ENCODE measurements at regions not wholly inside any gene's neighbourhood (a gene's known extent, or its start where the extent isn't known, plus 50 kb on each side); places are given as distances from the start of the nearest gene placed in this dataset.

DNA sequence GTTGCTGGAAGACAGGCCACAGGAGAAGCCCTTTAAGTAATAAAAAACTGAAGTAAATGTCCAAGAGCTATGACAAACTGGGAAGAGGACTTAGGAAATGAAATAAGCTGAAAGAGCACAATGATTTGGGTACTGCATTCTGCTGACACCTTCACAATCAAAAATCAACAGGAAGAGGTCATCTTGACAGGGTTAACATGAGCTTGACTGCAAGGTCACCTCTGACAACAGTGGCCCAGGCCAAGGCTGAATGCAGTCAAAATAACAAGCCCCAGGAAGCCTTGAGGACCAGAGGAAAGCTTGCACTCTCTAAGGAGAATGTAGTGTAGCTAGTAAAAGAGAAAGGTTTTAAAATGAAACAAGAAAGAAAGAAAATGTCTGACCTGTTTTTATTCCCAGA is 179.3 kb downstream of the SEC16B start:
- DNase-seq: no peak

DNA sequence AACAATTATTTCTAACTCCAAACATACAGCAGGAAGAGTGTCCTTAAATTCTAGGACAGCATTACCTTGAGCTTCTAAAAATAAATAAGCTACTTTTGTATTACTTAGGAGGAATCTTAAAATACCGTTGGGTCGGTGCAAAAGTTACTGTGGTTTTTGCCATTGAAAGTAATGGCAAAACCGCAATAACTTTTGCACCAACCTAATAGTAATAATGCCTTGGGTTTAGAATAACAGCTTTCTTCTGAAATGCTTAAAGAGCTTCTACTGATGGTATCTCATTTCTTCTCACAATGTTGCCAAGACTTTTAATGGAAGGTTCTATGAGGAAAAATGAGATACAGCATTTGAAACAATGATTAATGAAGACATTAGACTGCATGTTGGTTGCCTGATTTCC is 179.9 kb downstream of the SEC16B start:
- DNase-seq: no peak

DNA sequence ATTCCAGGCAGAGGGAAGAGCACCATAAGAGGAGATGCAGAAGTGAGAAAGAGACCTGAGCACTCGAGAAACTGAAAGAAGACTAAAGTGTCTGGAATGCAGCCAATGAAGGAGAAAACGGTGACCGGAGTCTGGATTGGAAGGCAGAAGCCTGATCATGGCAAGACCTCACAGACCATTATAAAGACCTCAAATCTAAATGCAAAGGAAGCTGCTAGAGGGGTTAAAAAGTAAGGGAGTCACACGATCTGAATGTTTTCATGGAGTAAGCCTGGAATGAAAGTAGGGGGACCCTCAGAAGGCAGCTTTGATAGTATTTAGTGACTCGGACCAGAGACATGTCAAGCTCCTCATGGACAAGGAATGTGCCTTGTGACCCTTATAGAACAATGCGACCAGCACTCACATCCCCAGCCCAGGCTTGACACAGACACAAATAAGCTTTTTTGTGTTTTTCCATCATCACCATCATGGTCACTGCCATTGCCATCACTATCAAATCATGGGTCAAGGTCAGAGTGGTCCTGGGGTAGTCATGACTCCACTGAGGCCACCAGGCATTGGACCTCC is 183.6 kb downstream of the SEC16B start:
- no peak for DNase-seq

DNA sequence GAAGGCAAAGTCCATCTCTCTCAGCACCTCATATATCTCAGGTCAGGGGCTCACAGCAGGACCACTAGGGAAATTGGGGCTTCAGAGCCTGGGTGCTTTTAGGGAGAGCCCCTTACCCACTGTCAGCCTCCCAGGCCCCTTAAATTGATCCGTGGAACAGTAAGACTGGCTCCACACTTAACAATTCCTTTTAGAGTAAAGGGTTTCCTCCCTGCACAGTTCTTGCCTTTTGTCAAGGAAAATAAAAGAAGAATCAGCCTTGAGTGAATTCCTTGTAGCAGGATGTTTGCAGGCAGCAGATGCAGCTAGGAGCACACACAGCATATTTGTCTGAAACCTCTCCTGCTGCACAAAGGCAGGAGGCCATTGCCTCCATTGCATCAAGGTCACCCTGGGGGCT is 184.9 kb downstream of the SEC16B start:
- no peak for DNase-seq

DNA sequence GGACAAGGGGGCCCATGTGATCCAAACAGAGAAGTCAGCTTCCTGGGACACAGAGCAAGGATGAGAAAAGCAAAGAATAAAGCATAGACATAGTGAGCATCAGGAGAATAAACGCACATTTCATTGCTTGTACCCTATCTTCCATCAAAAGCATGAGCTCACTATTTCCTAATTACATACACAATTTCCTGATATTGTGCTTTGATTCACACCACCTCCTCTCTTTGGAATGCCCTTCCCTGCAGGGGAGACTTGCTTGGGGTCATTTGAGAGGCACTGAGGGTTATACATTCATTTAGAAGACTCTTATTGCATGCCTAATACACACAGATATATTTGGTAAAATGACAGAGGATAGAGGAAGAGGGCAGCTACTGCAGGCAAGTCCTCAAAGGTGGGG is 185.4 kb downstream of the SEC16B start:
- no peak for DNase-seq

DNA sequence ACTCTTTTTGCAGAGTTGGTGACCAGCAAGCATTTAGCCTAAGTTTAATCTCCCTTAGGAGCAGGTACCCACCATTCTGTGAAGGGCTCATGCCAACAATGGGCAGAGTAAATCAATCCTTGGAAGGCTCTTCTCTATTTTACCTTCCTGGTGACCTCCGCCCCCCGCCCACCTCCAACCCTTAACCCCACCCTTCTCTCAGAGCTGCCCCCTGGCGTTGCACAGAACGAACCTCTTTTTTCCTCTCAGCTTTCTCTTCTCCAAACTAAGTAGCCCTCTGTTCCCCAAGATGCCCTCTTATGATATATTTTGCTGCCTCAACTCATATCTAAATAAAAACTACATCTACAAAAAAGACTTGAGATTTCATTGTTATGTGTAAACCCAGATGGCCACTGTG is 186.8 kb downstream of the SEC16B start:
- DNase-seq: no peak

DNA sequence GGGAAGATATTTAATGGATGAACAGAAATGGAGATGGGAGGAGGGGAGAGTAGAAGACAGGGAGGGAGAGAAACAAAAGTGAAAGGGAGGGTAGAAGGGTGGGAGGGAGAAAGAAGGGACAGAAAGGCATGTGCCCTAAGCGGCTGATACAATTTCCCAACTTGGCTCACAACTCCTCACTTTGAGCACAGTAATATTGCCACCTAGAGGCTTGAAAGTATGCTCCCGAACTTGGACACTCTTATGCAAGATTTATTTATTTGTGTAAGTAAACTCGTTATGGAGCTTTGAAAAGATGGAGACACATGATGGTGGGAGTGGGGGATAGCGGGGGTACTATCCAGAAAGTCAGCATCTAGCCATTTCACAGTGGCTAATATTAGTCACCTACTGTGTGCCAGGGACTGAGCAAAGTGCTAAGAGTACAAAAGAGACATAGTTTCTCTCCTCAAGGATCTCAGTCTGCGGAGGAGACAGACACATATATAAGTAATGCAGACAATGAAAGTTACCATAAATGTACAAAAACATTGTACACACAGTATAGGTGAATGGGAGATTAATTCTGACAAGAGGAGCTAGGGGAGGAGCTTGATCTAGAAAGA is 189.7 kb downstream of the SEC16B start:
- DNase-seq: peak in 12 of 51 donors; percentile 0 to 64 (median 6)

DNA sequence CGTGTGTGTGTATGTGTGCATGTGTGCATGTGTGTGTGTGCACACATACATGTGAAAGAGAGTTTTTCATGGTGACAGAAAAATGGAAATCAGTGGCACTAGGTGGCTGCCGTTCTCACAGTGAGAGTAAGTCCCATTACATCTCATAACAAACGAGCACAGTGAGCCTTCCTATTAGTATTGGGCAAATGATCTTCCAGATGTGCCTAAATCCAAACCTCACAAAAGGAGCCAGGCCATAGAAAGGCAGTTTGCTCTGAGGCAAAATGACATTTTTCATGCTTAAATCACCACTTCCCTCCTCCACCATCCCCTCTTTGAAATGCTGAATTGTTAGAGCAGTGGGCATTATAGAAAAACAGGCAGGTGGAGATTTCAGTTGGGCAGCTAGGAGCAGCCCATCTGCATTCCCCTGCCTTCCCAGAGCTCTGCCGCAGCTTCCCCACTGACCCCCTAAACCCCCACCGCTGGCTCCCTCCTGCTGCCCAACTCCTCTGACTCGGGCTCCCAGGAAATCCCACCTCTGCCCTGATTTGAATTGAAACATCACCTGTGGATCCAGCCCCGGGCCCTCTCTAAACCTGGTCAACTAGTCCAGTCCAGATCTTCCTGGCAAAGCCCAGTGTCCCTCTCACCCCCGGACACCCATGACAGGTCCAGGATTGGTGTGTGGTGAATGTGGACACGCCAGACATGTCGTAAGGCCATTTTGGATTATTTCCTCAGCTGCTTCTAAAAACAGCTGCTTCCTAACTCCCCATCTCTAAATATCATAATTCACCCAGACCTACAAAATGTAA is 190.5 kb downstream of the SEC16B start:
- DNase-seq: peak in 1 of 51 donors; percentile 2

DNA sequence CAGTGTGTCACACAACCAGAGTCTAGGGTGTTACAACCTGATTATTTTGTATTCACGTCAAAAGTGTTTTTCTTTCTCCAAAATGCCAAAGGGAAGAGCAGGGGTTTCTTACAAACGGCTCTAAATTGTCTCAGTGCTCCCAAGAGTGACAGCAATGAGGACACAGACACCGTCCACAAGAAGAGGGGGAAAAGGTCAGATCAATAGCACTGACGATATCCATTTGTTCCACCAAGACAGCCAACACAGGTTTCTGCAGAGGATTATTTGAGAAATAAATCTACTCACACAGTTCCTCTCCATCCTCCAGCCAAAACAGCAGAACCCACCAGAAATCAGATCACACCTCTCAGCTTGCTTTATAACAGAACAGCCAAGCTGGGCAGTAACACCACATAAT is 193.9 kb downstream of the SEC16B start:
- DNase-seq: no peak

DNA sequence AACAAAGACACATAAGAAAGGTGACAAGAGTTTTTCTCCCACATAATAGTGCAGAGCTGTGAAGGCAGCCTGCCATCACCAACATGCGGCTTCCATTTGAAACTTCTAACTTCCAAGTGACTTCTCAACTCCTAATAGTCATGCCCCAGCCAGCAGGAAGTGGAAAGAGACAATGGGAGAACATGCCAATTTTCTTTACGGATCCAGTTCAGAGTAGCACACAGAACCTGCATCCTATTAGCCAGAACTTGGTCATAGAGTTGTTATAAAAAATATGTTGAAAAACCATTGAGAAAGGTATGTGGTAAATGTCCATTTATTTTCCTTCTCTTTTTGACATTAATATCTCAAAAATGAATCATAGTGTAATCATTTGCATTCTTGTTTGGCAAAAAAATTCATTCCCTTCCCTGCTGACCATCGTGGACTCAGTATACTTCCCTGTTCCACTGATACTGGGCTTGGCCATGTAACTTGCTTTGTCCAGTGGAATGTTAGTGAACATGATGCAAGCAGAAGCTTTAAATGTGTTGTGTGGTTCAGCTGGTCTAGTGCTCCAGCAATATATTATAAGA is 197.4 kb downstream of the SEC16B start:
- DNase-seq: no peak

DNA sequence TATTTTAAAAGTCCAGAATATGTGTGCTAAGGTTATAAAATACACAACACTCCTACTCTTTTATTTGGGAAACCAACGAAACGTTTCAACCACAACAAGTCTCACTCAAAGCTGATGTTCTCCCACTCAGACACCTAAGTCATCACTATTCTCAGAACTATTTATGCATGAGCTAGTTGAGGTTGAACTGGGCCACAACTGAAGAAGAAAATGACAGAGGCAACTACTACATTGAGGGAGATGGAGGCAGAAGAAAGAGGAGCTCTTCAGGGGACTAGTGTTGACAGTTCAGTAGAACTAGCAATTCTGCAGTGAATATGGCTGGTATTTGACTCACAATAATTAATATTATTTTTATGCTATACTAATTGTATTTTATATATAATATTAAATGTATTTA is 198.2 kb downstream of the SEC16B start:
- no peak for DNase-seq

DNA sequence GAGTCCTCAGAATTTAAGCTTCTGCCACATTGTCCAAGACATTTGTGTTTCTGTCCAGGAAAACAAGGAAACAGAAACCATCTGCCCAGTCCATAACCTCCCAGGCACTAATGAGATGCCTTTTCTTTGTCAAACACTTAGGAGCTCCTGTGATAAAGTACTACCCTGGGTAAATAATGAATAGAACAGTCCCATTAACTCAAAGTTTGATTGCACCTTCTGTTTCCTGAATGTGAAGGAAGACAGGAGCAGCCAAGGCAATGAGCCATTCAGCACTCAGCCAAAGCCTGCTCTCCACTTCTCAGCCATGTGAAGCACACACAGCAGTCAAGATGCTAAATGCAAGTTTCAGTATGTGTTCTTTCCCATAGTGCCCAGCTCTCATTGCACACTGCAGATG is 199.8 kb downstream of the SEC16B start:
- no peak for DNase-seq

DNA sequence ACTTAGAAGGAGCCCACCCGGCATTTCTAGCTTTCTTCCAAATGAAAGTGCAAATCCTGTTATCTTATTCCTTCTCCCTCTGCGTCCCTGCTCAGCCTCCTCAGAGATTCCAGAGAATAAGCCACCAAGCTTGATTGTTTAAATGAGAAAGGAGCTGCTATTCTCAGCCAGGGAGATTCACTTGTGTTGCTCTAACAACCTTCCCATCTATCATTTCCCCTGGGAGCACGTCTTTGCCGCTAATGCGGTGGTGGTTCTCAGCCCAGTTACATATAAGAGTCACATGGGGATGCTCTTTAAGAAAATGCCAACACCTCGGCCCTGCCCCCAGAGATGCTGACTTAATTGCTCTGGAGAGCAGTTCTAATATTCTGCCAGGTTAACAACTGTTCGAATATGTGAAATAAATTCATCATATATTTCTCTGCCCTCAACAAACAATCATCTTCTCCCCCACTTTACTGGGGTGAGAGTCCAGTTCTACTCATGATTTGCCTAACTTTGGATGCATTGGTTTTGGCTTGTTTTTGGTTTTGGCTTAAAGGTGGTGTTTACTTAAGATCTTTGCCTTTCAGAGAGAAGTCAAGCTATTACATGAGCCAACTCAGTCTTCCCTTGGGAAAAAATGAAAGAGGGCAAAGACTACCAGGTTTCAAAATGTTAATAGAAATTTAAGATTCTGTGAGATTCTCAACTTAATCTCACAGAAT is 213.9 kb downstream of the SEC16B start:
- no peak for DNase-seq

DNA sequence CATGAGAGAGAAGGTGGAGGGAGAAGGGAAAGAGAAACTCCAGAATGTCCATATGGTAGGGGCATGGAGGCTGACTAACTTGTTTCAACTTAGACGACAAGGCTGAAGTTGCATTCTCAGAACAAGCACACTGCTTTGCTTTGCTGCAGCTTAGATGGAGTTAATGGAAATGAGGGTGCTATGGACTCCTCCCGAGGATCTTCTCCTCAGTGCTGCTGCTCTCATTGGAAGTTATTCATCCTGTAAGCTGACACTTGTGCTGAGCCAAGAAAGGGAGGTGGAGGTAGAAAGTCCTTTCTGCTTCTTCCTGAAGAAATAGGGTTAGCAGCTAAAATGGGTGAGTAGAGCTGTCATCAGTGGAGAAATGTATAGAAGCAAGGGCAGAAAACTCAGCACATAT is 215.3 kb downstream of the SEC16B start:
- DNase-seq: no peak

DNA sequence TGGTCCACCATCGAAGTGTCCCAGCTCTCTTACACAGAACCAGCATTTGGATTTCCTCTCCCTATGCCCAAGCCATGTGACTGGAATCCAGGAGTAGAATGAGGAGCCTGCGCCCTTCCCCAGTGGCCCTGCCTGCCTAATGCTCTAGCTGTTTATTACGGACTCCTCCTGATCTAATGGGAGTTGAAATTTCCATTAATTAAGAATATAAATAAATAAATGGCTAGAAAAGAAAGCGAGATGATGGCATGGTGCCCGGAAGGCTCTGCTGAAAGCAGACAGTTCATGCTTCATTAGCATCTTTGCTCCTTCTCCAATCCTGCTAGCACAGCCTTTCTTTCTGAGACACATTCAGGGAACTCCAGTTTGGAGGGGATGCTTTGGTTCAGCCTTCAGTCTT is 216.2 kb downstream of the SEC16B start:
- peak in 30 of 51 donors; percentile 3 to 67 (median 34) for DNase-seq

DNA sequence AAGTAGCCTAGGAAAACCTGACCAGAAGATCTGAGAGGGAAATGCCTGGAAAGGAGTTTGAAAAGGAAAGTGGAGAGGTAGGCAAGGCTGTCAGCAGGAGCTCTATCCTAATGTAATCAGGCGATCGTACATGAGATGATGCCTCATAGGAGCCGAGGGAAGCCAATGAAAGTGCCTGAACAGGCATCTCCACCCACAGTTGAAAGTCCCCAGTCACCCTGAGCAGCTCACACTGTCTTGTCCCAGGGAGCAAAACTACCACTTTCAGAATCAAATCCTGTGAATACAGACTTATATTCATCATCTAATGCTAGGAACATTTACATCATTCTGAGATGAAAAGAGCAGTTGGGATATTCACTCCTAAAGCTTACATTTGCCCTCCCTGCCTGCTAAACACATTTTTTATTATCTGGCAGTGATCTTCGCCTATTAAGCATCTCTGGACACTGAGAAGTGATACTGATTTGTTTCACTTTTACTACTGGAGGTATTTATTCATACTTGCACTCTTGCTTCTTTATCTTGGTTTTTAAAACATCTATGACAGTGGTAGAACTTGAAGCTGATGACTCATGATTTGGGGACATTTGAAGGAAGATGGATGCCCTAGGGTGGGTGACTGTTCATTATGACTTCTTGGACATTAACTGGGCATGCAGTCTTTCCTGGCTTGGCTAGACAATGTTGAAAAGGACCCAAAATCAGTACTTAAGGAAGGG is 221.6 kb downstream of the SEC16B start:
- no peak for DNase-seq

DNA sequence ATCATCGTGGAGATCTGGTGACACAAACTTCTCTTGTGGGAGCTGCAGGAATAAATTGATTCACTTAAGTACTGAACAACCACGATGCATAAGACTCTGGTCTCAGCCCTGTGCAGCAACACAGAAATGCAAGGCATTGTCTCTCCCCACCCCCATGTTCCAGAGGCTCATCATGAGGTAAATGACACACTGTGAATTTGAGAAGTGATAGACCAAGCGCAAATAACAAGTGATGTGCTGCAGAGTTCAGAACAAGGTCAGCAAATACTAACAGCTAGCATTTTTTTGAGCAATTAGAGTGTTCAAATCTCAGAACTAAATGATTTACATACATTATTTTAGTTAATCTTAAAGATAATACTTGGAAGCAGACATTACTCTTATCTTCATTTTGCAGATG is 223.7 kb downstream of the SEC16B start:
- DNase-seq: no peak

DNA sequence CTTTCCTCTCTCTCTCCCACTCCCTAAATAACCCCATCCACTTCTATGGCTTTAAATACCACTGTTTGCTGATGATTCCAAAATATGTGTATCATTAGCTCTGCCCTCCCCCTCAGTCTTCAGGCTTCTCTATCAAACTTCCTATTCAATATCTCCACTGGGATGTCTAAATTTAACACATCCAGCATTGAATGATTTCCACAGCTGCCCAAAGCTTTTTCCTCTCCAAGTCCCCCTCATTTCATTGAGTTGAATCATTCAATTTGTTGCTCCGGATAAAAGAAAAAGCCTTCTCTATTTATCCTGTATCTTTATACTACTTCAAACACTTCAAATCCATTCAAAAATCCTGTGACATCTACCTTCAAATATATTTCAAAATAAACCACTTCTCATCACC is 225.0 kb downstream of the SEC16B start:
- DNase-seq: no peak

DNA sequence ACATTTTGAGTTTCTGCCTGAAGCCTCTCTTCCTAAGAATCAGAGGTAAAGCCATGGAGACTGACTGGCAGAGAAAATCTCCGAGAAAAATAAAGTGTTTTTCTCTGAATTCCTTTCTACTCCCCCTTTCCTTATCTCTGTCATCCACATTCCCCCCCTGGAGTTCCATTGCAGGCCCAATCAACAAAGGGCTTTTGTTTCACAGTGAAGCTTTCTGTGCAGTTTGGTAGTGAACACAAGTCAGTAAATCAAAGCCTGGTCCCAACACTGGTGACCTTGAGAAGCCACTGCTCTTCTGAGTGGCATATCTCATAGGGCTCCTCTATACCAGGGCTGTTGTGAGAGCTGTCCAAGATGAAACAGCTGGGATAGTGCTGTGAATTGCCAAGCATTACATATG is 228.4 kb downstream of the SEC16B start:
- peak in 2 of 51 donors; percentile 1 to 11 for DNase-seq

DNA sequence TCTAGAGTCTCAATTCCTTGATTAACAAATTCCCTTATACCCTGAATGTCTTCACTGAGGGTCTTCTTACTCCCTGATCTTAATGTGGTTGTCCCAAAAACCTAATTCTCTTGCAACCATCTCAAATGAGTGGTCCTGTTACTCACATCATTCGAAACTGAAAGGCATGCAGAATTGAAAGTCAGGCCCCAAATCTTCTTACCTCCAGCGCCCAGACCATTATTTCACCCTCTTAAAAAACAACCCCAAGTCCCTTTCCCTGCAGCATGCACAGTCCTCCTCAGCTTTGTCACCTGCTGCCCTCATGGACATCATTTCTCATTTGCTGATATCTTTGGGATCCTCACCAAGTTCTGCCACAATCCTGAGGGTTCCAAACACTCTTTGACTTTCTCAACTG is 230.1 kb downstream of the SEC16B start:
- DNase-seq: no peak

DNA sequence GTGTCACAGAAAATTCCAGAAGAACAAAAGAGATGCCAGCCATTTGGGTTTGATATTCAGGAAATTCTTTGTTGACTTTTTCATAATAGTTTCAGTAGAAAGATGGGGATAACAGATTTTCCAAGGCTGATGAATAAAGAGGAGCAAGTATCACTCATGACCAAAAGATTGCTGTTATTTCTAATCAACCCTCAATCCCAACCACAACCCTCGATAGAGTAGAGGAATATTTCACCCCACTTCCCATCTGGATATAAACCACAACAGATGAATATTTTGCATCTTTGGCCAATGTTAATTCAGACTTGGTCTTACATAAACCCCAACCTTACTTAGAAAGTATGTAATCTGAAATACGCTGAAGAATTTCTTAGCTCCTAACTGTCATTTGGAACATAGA is 232.4 kb downstream of the SEC16B start:
- DNase-seq: no peak
